ENCODE measurements at regions not wholly inside any gene's neighbourhood (a gene's known extent, or its start where the extent isn't known, plus 50 kb on each side); places are given as distances from the start of the nearest gene placed in this dataset.

DNA sequence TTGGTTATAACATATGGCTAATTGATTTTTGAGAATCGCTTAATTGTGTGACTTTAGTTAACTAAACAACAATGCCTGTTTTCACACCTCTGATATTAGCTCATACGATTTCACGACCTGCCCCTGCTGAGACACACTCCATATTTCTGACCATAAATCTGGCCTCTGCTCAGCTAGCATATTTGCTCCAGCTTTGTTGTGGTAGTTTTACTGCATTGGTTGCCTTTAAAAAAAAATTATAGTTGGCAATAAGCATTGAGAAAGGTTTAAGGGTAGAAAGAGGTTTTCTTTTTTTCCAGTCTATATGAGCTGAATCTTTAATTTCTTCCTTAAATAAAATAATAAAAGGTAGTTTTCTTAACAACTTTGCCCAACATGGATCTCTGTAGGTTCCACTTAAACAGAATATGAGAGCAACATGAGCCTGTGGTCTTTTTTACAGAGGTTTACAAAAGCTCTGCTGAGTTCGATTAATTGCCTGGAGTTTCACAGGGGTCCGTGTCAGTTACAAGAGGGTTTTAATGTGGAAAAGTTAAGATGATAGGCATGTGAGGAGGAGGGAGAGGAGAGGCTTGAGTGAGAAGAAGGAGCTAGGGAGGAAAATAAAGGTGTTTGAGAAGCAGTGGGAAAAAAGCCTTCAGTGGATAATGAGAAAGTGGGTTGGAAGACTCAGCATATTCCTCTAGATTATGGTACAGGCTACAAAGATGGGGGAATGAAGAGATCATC, 318.2 kb downstream of the CXCL12 start:
- DNase-seq (ENCODE audit: low read depth), result no peak
- TF ChIP-seq, protein P1, sequence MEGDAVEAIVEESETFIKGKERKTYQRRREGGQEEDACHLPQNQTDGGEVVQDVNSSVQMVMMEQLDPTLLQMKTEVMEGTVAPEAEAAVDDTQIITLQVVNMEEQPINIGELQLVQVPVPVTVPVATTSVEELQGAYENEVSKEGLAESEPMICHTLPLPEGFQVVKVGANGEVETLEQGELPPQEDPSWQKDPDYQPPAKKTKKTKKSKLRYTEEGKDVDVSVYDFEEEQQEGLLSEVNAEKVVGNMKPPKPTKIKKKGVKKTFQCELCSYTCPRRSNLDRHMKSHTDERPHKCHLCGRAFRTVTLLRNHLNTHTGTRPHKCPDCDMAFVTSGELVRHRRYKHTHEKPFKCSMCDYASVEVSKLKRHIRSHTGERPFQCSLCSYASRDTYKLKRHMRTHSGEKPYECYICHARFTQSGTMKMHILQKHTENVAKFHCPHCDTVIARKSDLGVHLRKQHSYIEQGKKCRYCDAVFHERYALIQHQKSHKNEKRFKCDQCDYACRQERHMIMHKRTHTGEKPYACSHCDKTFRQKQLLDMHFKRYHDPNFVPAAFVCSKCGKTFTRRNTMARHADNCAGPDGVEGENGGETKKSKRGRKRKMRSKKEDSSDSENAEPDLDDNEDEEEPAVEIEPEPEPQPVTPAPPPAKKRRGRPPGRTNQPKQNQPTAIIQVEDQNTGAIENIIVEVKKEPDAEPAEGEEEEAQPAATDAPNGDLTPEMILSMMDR (conservative IDR thresholded peaks at IDR 0.05; ENCODE audit: low read depth, low read length), result no peak
- H3K4me3 ChIP-seq (ENCODE audit: low read length), result no peak overlapping the region

DNA sequence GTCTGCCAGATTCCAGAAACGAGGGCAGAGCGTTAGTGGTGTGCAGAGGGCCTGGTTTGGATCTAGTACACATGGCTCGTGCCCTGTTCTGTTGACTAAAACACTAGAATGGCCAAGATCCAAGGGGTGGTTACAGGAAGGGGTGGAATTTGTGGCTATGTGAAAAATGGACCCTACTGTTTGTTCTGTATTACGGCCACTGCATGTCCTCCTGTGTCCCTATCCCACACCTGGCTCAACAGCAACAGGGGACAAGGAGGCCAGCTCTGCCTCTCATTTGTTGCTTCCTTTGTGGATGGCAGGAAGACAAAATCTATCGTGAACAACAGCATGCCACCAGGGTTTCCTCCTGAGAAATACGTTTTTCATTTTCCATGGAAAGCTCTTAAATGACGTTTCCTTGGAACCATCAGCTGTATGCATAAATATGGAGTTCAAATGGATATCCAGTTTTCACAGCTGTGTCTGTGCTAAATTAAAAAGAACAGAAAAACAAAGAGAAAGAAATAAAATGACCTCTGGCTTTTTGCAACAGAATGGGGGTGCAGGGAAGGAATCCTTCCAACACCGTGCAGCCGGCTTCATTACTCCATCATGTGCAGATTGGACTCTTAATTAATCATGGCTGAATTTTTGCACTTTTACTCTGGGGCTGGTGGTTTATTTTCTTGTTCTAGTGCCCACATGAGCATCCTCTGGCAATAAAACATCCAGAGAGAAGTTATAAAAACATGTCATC, 318.9 kb downstream of the CXCL12 start:
- DNase-seq (ENCODE audit: low read depth), result no peak
- no peak overlapping the region for H3K4me3 ChIP-seq (ENCODE audit: low read length)
- TF ChIP-seq, protein P1 (conservative IDR thresholded peaks at IDR 0.05; ENCODE audit: low read depth, low read length), result no peak

DNA sequence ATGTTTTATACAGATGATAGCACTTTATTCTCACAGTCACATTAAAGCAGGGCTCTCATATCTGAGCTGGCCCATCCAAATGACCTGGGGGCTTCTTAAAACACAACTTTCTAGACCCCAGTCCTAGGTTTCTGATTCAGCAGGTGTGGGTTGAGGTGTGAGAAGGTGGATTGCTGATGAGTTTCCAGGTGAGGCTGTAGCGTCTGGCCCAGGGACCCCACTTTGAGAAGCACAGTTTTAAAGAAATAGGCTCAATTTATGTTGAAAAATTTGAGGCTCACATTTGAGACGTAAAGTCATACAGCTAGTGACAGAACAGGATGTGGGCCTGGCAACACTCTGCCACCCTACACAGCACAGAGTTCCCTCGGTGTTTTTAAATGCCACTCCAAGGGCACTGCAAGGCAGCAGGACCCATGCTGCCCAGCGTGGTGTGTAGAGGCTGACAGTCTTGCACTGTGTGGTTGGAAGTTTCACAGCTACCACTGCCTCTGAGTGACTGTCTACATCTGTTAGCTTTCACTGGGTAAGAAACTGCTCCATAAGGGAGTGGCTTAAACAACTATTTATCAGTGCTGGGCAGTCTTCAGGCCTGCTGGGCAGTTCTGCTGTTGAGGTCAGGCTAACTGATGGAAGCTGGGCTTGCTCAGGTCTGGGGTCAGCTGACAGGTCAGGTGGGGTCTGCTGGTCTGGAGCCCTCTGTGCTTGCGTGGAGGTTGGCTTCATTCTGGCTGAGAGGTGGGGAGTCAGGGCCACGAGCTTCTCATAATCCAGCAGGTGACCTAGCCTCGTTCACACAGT, 319.7 kb downstream of the CXCL12 start:
- DNase-seq (ENCODE audit: low read depth), result no peak
- H3K4me3 ChIP-seq (ENCODE audit: low read length), result no peak overlapping the region
- TF ChIP-seq, protein P1 (conservative IDR thresholded peaks at IDR 0.05; ENCODE audit: low read depth, low read length), result no peak

GRCh38 chr10:44064317-44064716, 320.6 kb downstream of the CXCL12 start:
- TF ChIP-seq, protein P1 (conservative IDR thresholded peaks at IDR 0.05; ENCODE audit: low read depth, low read length), result no peak
- no peak overlapping the region for H3K4me3 ChIP-seq (ENCODE audit: low read length)
- DNase-seq (ENCODE audit: low read depth), result no peak

DNA sequence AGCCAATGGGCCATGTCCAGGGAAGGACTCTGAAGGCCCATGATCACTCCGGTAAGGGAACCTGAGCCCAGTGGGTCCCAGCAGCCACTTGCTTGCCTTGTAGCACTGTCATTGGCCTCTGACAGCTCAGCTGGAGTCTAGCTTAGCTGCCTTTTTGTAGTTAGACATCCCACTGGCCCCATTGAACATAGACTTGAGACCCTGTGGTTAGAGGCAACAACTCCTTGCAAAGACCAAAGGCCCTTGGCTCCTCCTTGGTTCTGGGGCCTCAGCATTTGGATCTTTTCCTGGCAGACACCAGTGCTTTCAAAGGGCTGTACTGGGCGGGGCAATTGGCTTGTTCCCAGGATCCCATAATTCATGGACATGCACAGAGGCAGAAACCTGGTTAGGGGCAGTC, 321.2 kb downstream of the CXCL12 start:
- TF ChIP-seq, protein P1 (conservative IDR thresholded peaks at IDR 0.05; ENCODE audit: low read depth, low read length), result no peak
- no peak for DNase-seq (ENCODE audit: low read depth)
- H3K4me3 ChIP-seq (ENCODE audit: low read length), result no peak overlapping the region

GRCh38 chr10:44060719-44061118, 324.2 kb downstream of the CXCL12 start:
- no peak for DNase-seq (ENCODE audit: low read depth)
- TF ChIP-seq, protein P1 (conservative IDR thresholded peaks at IDR 0.05; ENCODE audit: low read depth, low read length), result no peak
- H3K4me3 ChIP-seq (ENCODE audit: low read length), result no peak overlapping the region
